ENCODE measurements at regions not wholly inside any gene's neighbourhood (a gene's known extent, or its start where the extent isn't known, plus 50 kb on each side); places are given as distances from the start of the nearest gene placed in this dataset.

DNA sequence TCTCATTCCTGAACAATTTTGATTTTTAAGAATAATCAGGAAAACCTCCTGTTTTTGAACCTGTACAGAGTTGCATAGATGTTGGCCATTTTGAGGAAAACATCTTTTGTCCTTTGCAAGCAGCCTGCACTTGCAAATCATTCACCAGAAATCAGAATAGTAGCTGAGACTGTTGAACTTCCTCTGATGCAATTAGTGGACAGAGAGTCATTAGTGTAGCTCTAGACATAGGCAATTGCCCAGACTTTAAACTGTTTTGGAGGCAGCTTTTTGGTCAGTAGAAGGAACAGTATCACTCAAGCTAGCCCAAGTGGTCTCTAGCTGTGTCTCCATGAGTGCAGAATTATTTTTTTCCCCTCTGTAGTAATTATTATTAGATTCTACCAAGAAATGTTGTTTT is 326.1 kb downstream of the PIK3C3 start:
- DNase-seq (no peak), ATAC-seq (no peak)
- no peak overlapping the region for H3K4me3 Mint-ChIP-seq
- H3K27ac Mint-ChIP-seq = no peak overlapping the region
- H3K36me3 Mint-ChIP-seq (ENCODE audit: low read depth) = no peaks in the 10 kb centered on the region
- no peaks in the 10 kb centered on the region for H3K4me1 Mint-ChIP-seq (ENCODE audit: low read depth)
- ChIA-PET POLR2A (no interaction called here), CTCF (interaction anchor here (1.0 to 1.8 kb wide), 2 partner anchors 18 to 167 kb away, joined by 3 to 8 read pairs; no protein-coding TSS in a partner anchor)
- intact Hi-C loops (cut with micrococcal nuclease) = no loop called here
- no peaks in the 10 kb centered on the region for H3K27me3 Mint-ChIP-seq
- no peaks in the 10 kb centered on the region for H3K9me3 Mint-ChIP-seq
- TF ChIP-seq, protein P1, sequence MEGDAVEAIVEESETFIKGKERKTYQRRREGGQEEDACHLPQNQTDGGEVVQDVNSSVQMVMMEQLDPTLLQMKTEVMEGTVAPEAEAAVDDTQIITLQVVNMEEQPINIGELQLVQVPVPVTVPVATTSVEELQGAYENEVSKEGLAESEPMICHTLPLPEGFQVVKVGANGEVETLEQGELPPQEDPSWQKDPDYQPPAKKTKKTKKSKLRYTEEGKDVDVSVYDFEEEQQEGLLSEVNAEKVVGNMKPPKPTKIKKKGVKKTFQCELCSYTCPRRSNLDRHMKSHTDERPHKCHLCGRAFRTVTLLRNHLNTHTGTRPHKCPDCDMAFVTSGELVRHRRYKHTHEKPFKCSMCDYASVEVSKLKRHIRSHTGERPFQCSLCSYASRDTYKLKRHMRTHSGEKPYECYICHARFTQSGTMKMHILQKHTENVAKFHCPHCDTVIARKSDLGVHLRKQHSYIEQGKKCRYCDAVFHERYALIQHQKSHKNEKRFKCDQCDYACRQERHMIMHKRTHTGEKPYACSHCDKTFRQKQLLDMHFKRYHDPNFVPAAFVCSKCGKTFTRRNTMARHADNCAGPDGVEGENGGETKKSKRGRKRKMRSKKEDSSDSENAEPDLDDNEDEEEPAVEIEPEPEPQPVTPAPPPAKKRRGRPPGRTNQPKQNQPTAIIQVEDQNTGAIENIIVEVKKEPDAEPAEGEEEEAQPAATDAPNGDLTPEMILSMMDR (IDR thresholded peaks at IDR 0.05) = no peak

DNA sequence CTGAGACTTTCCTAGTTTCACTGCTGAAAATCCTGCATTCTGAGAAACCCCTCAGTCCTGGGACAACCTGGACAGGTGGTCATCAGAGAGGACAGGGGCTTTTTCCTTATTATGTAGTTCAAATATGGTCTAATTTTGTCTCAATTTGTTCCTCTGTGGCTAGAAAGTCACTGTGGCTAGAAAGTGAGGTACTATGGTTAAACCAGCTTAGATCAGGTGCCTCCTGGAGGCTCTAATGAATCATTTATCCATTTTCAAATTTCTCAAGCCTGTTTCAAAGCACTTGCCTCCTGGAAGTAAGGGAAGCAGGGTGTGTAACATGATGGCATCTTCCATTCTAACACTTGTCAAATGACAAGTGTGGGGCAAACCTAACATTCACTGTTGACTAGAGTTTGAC is 326.8 kb downstream of the PIK3C3 start:
- ATAC-seq (no peak), DNase-seq (no peak)
- POLR2A ChIA-PET = no interaction called here
- Mint-ChIP-seq H3K27ac (no peak overlapping the region), H3K4me3 (no peak overlapping the region), H3K9me3 (no peaks in the 10 kb centered on the region), H3K4me1 (ENCODE audit: low read depth) (no peaks in the 10 kb centered on the region), H3K27me3 (no peaks in the 10 kb centered on the region), H3K36me3 (ENCODE audit: low read depth) (no peaks in the 10 kb centered on the region)
- TF ChIP-seq, protein P1 (IDR thresholded peaks at IDR 0.05) = no peak
- CTCF ChIA-PET = interaction anchor here (1.0 to 1.8 kb wide), 3 partner anchors 8 to 168 kb away, joined by 3 to 8 read pairs (median 4); no protein-coding TSS in a partner anchor
- intact Hi-C loops (cut with micrococcal nuclease) = no loop called here

DNA sequence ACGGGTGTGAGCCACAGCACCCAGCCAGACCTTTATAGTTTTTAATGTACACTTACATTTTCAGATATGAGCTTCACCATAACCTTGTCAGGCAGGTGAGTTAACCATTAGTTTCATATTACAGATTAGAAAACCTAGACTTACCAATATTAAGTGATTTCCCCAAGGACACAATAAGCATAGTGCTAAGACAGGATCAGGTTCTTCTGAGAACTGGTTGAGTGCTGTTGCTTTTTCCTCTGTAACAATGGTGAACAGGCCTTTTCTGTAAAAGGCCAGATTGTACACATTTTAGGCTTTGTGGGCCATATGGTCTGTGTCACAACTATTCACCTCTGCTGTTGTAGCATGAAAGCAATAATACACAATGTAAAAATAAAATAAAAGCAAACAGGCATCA is 332.0 kb downstream of the PIK3C3 start:
- no peak for ATAC-seq
- no peaks in the 10 kb centered on the region for H3K9me3 Mint-ChIP-seq
- TF ChIP-seq, protein P1 (IDR thresholded peaks at IDR 0.05) = no peak
- H3K27ac Mint-ChIP-seq = no peak overlapping the region
- H3K36me3 Mint-ChIP-seq (ENCODE audit: low read depth) = no peaks in the 10 kb centered on the region
- no peak overlapping the region for H3K4me3 Mint-ChIP-seq
- no peaks in the 10 kb centered on the region for H3K4me1 Mint-ChIP-seq (ENCODE audit: low read depth)
- intact Hi-C loops (cut with micrococcal nuclease) = no loop called here
- ChIA-PET POLR2A (no interaction called here), CTCF (interaction anchor here (1.9 kb wide), 1 partner anchor 12 kb away, joined by 4 read pairs; no protein-coding TSS in a partner anchor)
- no peaks in the 10 kb centered on the region for H3K27me3 Mint-ChIP-seq
- DNase-seq = no peak

DNA sequence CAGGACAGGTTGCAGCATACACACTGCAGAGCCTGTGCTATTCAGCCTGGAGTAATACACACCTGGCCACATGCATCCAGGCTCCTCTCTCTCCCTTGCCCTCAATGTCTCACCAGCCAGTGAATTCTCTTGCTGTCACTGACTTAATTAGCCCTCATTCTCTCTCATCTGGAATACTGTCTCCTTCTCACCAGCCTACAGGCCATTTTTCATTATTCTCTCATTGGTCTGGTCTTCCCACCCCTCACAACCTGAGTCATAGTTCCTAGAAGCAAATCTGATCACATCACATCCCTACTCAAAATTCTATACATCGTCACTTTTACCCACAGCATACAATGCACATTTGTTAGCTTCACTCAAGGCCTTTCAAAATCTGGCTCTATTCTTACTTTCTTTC is 333.1 kb downstream of the PIK3C3 start:
- DNase-seq = no peak
- no peak overlapping the region for H3K4me3 Mint-ChIP-seq
- no peak overlapping the region for H3K27ac Mint-ChIP-seq
- peaks cover 1% of the 10 kb centered on the region for H3K9me3 Mint-ChIP-seq
- no peaks in the 10 kb centered on the region for H3K27me3 Mint-ChIP-seq
- ChIA-PET POLR2A (no interaction called here), CTCF (no interaction called here)
- intact Hi-C loops (cut with micrococcal nuclease) = no loop called here
- no peaks in the 10 kb centered on the region for H3K4me1 Mint-ChIP-seq (ENCODE audit: low read depth)
- ATAC-seq = no peak
- H3K36me3 Mint-ChIP-seq (ENCODE audit: low read depth) = no peaks in the 10 kb centered on the region
- TF ChIP-seq, protein P1 (IDR thresholded peaks at IDR 0.05) = no peak

DNA sequence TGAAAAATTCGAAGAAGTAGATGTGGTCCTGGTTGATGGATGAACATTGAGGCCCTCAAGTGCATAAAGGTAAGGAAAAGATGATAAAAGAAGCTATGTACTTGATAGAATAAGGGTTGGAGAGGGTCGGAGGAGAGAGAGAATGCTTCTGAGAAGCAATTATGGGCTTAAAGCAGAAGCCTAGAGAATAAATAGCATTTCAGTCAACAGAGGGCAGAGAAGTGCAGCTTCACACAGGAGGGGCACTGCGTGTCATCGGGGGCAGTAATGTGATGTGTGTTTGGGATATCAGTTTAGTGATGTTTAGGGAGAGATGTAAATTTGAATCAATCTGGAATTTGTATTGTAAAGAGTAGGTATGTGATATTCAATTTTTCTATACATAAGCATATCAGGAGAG is 334.5 kb downstream of the PIK3C3 start:
- CTCF ChIA-PET = interaction anchor here (1.7 to 1.8 kb wide), 2 partner anchors 9 to 10 kb away, joined by 5 to 8 read pairs; no protein-coding TSS in a partner anchor
- no peak for DNase-seq

More for the DNA sequence above, 334.5 kb downstream of the PIK3C3 start:
- Mint-ChIP-seq H3K27ac (no peak overlapping the region), H3K4me1 (ENCODE audit: low read depth) (no peaks in the 10 kb centered on the region), H3K27me3 (no peaks in the 10 kb centered on the region), H3K4me3 (no peak overlapping the region), H3K9me3 (peaks cover 1% of the 10 kb centered on the region), H3K36me3 (ENCODE audit: low read depth) (no peaks in the 10 kb centered on the region)
- TF ChIP-seq, protein P1 (IDR thresholded peaks at IDR 0.05) = no peak
- no peak for ATAC-seq
- intact Hi-C loops (cut with micrococcal nuclease) = no loop called here
- POLR2A ChIA-PET = no interaction called here

All from activated CD8-positive, alpha-beta T cell treated with anti-CD3 and anti-CD28 coated beads for 36 hours (primary cell).